MM.1S (cell line): ENCODE measurements at regions not wholly inside any gene's neighbourhood (a gene's known extent, or its start where the extent isn't known, plus 50 kb on each side); places are given as distances from the start of the nearest gene placed in this dataset.

Source experiments
- DNase-seq: peaks from one replicate; pipeline ENCODE4 v3.0.0-alpha.2; 2015
- H2AFZ ChIP-seq: fragments of 300-600 bp; sonication (generic); 2 replicates; pipeline ENCODE4 v1.6.0; 2016; ENCODE audit warnings: antibody characterized with exemption, low read length
- H3F3A ChIP-seq: fragments of 300-600 bp; sonication (generic); 2 replicates; pipeline ENCODE4 v1.6.1; 2016; ENCODE audit warnings: mild to moderate bottlenecking, antibody characterized with exemption, low read length, moderate library complexity, mixed read lengths; ENCODE audit not compliant: insufficient read depth
- H3K27ac ChIP-seq: fragments of 300-600 bp; sonication (generic); 2 replicates; pipeline ENCODE4 v1.5.1; 2016; ENCODE audit warnings: mild to moderate bottlenecking, low read length
- H3K27me3 ChIP-seq: fragments of 300-600 bp; sonication (generic); replicated peaks from 2 replicates; pipeline ENCODE4 v1.6.0; 2016; ENCODE audit warnings: low read length; ENCODE audit not compliant: insufficient read depth
- H3K36me3 ChIP-seq: fragments of 300-600 bp; sonication (generic); replicated peaks from 2 replicates; pipeline ENCODE4 v1.6.1; 2016; ENCODE audit warnings: mild to moderate bottlenecking, low read length, mixed read lengths; ENCODE audit not compliant: insufficient read depth
- H3K4me1 ChIP-seq: fragments of 300-600 bp; sonication (generic); 2 replicates; pipeline ENCODE4 v1.6.1; 2016; ENCODE audit warnings: low read length, mixed read lengths
- H3K4me2 ChIP-seq: fragments of 300-600 bp; sonication (generic); 2 replicates; pipeline ENCODE4 v1.6.0; 2016; ENCODE audit warnings: low read depth, low read length
- H3K4me3 ChIP-seq: fragments of 300-600 bp; sonication (generic); 2 replicates; pipeline ENCODE4 v1.5.1; 2016; ENCODE audit warnings: low read length, mixed read lengths
- H3K79me2 ChIP-seq: fragments of 300-600 bp; sonication (generic); 2 replicates; pipeline ENCODE4 v1.6.1; 2016; ENCODE audit warnings: mixed run types, low read length, mixed read lengths
- H3K9ac ChIP-seq: fragments of 300-600 bp; sonication (generic); 2 replicates; pipeline ENCODE4 v1.6.1; 2016; ENCODE audit warnings: low read length, mixed read lengths
- H3K9me2 ChIP-seq: fragments of 300-600 bp; sonication (generic); replicated peaks from 2 replicates; pipeline ENCODE4 v1.6.1; 2016; ENCODE audit warnings: mild to moderate bottlenecking, low read length, mixed read lengths; ENCODE audit not compliant: insufficient read depth
- H3K9me3 ChIP-seq: fragments of 300-600 bp; sonication (generic); replicated peaks from 2 replicates; pipeline ENCODE4 v1.6.1; 2016; ENCODE audit warnings: mild to moderate bottlenecking, low read length, mixed read lengths; ENCODE audit not compliant: insufficient read depth
- H4K20me1 ChIP-seq: fragments of 300-600 bp; sonication (generic); 2 replicates; pipeline ENCODE4 v1.6.1; 2016; ENCODE audit warnings: mild to moderate bottlenecking, low read length, moderate library complexity, mixed read lengths; ENCODE audit not compliant: insufficient read depth
- EZH2 ChIP-seq: fragments of 300-600 bp; sonication (generic); optimal IDR thresholded peaks from 2 replicates; pipeline ENCODE3; 2017; ENCODE audit warnings: low read depth, mild to moderate bottlenecking, antibody characterized with exemption, low read length, mixed read lengths
- EZH2phosphoT487 ChIP-seq: fragments of 300-600 bp; sonication (generic); IDR thresholded peaks from 2 replicates; pipeline ENCODE4 v1.6.1; 2018; ENCODE audit warnings: antibody characterized with exemption, low read length
- TF ChIP-seq, protein P1 (sequence below): fragments of 300-600 bp; sonication (generic); IDR thresholded peaks from 2 replicates; pipeline ENCODE4 v1.5.1; 2016; ENCODE audit warnings: antibody characterized with exemption, low read length, mixed read lengths

- Histone ChIP-seq H3K9me3 (no peaks in the 10 kb centered on the region), H3K9me2 (no peaks in the 10 kb centered on the region), H3F3A (no peaks in the 10 kb centered on the region), H3K4me1 (no peaks in the 10 kb centered on the region), H3K36me3 (no peaks in the 10 kb centered on the region), H3K9ac (no peak overlapping the region), H3K4me3 (no peak overlapping the region), H2AFZ (no peak overlapping the region), H3K4me2 (no peak overlapping the region), H3K79me2 (no peaks in the 10 kb centered on the region), H3K27ac (no peak overlapping the region), H3K27me3 (no peaks in the 10 kb centered on the region), H4K20me1 (no peaks in the 10 kb centered on the region)
- TF ChIP-seq, protein P1, sequence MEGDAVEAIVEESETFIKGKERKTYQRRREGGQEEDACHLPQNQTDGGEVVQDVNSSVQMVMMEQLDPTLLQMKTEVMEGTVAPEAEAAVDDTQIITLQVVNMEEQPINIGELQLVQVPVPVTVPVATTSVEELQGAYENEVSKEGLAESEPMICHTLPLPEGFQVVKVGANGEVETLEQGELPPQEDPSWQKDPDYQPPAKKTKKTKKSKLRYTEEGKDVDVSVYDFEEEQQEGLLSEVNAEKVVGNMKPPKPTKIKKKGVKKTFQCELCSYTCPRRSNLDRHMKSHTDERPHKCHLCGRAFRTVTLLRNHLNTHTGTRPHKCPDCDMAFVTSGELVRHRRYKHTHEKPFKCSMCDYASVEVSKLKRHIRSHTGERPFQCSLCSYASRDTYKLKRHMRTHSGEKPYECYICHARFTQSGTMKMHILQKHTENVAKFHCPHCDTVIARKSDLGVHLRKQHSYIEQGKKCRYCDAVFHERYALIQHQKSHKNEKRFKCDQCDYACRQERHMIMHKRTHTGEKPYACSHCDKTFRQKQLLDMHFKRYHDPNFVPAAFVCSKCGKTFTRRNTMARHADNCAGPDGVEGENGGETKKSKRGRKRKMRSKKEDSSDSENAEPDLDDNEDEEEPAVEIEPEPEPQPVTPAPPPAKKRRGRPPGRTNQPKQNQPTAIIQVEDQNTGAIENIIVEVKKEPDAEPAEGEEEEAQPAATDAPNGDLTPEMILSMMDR = no peak
- TF ChIP-seq EZH2phosphoT487 (no peak), EZH2 (no peak)
- no peak for DNase-seq
Observed at GRCh38 chr2:78541088-78541450, 484.4 kb upstream of the REG3G start.

DNA sequence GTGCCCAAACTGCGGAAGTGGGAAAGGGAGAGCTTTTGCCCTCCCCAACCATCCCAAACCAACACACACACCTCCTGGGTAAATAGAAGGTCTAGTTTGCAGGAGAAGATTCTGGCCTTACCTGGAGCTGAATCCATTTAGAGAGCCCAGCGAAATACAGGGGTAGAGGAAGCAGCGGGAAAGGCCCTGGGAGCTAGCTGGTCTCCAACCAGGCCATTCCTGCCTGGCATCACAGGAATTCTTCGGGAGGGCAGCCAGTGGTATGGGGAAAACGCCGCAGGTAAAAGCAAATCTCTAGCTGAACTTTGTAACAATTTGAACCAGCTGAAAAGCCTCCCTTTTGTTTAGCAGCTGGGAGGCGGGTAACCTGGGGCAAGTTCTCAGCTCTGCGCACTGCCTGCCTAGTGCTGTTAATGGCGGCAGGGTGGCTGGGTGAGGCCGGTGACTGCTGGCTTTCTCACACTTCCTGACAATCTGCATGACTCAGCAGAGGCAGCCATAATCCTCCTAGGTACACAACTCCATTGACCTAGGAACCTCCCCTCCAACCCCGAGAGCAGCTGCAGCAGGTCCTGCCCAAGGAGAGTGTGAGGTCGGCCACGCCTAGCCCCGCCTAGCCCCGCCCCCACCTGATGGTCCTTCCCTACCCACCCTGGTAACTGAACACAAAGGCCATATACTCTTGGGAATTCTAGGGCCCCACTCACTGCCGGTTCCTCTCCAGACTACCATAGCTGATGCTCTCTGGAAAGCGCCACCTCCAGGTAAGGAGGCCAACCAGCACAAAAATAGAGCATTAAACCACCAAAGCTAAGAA, 483.8 kb upstream of the REG3G start:
- no peaks in the 10 kb centered on the region for H3K9me2 ChIP-seq
- H3K4me2 ChIP-seq = no peak overlapping the region
- H4K20me1 ChIP-seq = no peaks in the 10 kb centered on the region
- H3K36me3 ChIP-seq = no peaks in the 10 kb centered on the region
- no peaks in the 10 kb centered on the region for H3K27me3 ChIP-seq
- no peak overlapping the region for H3K9ac ChIP-seq
- no peak overlapping the region for H3K4me3 ChIP-seq
- no peak for DNase-seq
- no peak overlapping the region for H2AFZ ChIP-seq
- H3K79me2 ChIP-seq = no peaks in the 10 kb centered on the region
- TF ChIP-seq, protein P1 = no peak
- no peak overlapping the region for H3K27ac ChIP-seq
- H3F3A ChIP-seq = no peaks in the 10 kb centered on the region
- H3K9me3 ChIP-seq = no peaks in the 10 kb centered on the region
- H3K4me1 ChIP-seq = no peaks in the 10 kb centered on the region

DNA sequence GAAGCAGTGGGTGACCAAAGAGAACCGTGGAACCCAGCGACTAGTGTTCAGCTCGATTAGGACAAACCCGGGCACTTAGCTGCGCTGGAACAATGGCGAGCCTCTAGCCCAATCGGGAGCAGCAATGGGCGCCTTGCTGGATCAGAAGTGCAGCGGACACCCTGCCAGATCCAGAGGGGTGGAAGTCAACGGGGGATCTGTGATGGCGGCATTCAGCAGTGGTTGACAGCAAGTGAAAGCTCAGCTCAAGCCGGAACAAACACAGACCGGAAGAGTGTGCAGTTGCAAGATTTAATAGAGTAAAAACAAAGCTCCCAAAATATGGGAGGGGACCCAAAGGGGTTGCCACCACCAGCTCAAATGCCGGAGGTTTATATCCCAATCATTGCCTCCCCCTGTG, 478.7 kb upstream of the REG3G start:
- H3K79me2 ChIP-seq = no peaks in the 10 kb centered on the region
- H4K20me1 ChIP-seq = no peaks in the 10 kb centered on the region
- no peaks in the 10 kb centered on the region for H3K9me2 ChIP-seq
- H3K4me3 ChIP-seq = no peak overlapping the region
- H3K4me2 ChIP-seq = no peak overlapping the region
- H3K36me3 ChIP-seq = no peaks in the 10 kb centered on the region
- no peaks in the 10 kb centered on the region for H3K27me3 ChIP-seq
- no peaks in the 10 kb centered on the region for H3F3A ChIP-seq
- no peak for DNase-seq
- H3K9ac ChIP-seq = no peak overlapping the region
- no peak overlapping the region for H3K27ac ChIP-seq
- H2AFZ ChIP-seq = no peak overlapping the region
- no peaks in the 10 kb centered on the region for H3K4me1 ChIP-seq
- H3K9me3 ChIP-seq = no peaks in the 10 kb centered on the region
- TF ChIP-seq, protein P1 = no peak
- TF ChIP-seq EZH2phosphoT487 (no peak), EZH2 (no peak)
